Body of pancreas (tissue), 4 donors: ENCODE measurements at regions not wholly inside any gene's neighbourhood (a gene's known extent, or its start where the extent isn't known, plus 50 kb on each side); places are given as distances from the start of the nearest gene placed in this dataset.

Experiments
- ATAC-seq: fragments of 150-250 bp; one replicate; pipeline ENCODE4 v1.9.1; 2016
- DNase-seq, 4 donors: peaks; one replicate each; pipeline ENCODE4 v3.0.0-alpha.2; 2019
- H3K27ac ChIP-seq, 4 donors: fragments of 200-600 bp; sonication (generic); 1 replicate in 3 of 4; 2 replicates in 1 of 4; pipeline versions ENCODE4 v1.5.1 to v1.6.1; 2016 to 2019; ENCODE audit warnings: mild to moderate bottlenecking in 1 of 4, mixed read lengths in 1 of 4, moderate library complexity in 1 of 4
- H3K27me3 ChIP-seq, 2 donors: fragments of 200-600 bp; sonication (generic); one replicate each; pipeline ENCODE4 v1.6.0; 2016; ENCODE audit warnings: mild to moderate bottlenecking in 1 of 2
- H3K36me3 ChIP-seq, 2 donors: fragments of 200-600 bp; sonication (generic); replicated peaks in 1 of 2; 2 replicates each; pipeline ENCODE4 v1.5.1; 2016; ENCODE audit warnings: low read depth in 2 of 2; ENCODE audit not compliant: insufficient read depth in 1 of 2
- H3K4me1 ChIP-seq: fragments of 200-600 bp; sonication (generic); one replicate; pipeline ENCODE4 v1.6.0; 2016
- H3K4me3 ChIP-seq, 2 donors: fragments of 200-600 bp; sonication (generic); 1 replicate in 1 of 2; 2 replicates in 1 of 2; pipeline ENCODE4 v1.5.1; 2016 to 2019
- H3K9me3 ChIP-seq, 3 donors: fragments of 200-600 bp; sonication (generic); 1 replicate in 2 of 3; 2 replicates in 1 of 3; pipeline ENCODE4 v1.5.1; 2016
- POLR2A ChIP-seq, 3 donors: fragments of 450-650 bp; IDR thresholded peaks; one replicate each; pipeline ENCODE4 v1.6.1; 2016; ENCODE audit warnings: antibody characterized with exemption in 3 of 3, mild to moderate bottlenecking in 2 of 3
- WGBS, 2 donors: methylation state at CpG; one replicate each; pipeline ENCODE4 v1.1.5; 2017; 5-methylcytosine and 5-hydroxymethylcytosine counted together
- intact Hi-C: fragments of 100-400 bp; cut with DNase I; formaldehyde crosslinking; loops from one replicate; pipeline ENCODE4 v1.15.1; 2023
- TF ChIP-seq, protein P1 (sequence below), 7 experiments: fragments of 450-650 bp in 4 of 7; fragments of 200-600 bp in 3 of 7; sonication (generic) in 3 of 7; IDR thresholded peaks; one replicate each; pipeline ENCODE4 v1.5.1; 2016 to 2019; ENCODE audit warnings: antibody characterized with exemption in 7 of 7

DNA sequence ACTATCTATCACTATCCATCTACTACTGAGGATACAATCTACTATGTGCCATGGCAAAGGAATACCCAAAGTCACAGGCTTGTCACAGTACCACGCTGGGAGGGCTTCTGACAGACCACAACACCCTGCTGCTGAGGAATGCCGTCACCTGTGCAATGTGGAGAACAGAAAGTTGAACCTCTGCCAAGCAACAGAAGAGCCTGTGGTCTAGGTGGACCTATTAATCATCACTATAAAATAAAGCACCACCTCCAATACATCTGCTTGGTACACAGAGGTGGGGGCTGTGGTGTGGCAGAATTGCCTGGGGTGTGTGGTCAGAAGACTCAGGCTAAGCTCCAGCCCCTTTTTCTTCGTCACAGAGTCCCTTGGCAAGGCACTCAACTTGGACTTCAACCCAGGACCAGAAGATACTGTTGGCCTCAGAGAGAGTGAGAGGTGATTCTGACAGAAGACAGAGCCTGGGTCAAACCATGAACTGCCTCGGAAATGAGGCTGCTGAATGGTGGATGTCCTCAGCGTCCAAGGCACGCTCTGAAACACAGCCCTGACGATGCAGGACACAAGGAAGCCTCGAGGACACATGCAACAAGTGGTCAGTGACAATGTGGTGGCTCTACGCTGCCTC, 189.4 kb upstream of the CHRNA7 start:
- TF ChIP-seq, protein P1, sequence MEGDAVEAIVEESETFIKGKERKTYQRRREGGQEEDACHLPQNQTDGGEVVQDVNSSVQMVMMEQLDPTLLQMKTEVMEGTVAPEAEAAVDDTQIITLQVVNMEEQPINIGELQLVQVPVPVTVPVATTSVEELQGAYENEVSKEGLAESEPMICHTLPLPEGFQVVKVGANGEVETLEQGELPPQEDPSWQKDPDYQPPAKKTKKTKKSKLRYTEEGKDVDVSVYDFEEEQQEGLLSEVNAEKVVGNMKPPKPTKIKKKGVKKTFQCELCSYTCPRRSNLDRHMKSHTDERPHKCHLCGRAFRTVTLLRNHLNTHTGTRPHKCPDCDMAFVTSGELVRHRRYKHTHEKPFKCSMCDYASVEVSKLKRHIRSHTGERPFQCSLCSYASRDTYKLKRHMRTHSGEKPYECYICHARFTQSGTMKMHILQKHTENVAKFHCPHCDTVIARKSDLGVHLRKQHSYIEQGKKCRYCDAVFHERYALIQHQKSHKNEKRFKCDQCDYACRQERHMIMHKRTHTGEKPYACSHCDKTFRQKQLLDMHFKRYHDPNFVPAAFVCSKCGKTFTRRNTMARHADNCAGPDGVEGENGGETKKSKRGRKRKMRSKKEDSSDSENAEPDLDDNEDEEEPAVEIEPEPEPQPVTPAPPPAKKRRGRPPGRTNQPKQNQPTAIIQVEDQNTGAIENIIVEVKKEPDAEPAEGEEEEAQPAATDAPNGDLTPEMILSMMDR (IDR thresholded peaks at IDR 0.05): no peak
- no peak for TF ChIP-seq POLR2A (IDR thresholded peaks at IDR 0.05)
- 62 to 78% methylated on average over 9 of the region's 9 CpGs for WGBS, 2 donors
- intact Hi-C loops: no loop called here
- H3K4me1 ChIP-seq: no peaks in the 10 kb centered on the region
- H3K36me3 ChIP-seq: no peaks in the 10 kb centered on the region
- H3K4me3 ChIP-seq: no peak overlapping the region
- no peaks in the 10 kb centered on the region for H3K27me3 ChIP-seq
- H3K27ac ChIP-seq: no peak overlapping the region
- ATAC-seq (no peak), DNase-seq (no peak)
- no peaks in the 10 kb centered on the region for H3K9me3 ChIP-seq

DNA sequence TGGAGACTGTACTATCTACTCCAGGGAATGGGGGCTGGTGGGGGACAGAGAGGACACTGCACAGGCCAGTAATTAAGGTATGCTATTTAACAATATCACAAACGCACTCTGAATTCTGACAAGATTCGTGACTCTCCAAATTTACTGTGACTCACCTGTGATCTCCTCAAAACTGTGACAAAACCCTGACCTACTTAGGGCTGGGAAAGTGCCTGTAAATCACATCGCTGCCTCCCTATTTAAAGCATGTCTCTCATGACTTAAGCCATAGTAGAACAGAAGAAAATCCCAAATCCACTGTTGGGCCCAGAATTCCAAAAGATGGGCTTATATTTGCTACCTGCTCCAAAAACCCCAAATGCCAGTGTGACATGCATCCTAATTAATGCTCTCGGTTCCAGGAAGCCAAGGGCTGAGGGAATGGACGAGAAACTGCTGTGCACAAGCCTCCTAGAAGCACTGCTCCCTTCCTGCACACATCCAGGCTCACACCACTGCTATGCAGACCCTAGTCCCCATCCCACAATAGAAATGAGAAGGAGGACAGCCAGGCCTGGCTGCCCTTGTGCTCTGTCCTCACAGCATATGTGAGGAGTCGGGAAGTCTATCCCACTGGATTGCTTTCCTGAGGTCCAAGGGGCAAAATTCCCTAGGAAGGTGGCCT, 187.7 kb upstream of the CHRNA7 start:
- Histone ChIP-seq H3K27ac (no peak overlapping the region), H3K36me3 (no peaks in the 10 kb centered on the region), H3K9me3 (no peaks in the 10 kb centered on the region), H3K4me3 (no peak overlapping the region), H3K4me1 (no peaks in the 10 kb centered on the region), H3K27me3 (no peaks in the 10 kb centered on the region)
- WGBS, 2 donors: 75 to 81% methylated on average over 6 of the region's 6 CpGs
- ATAC-seq: no peak
- TF ChIP-seq, protein P1 (IDR thresholded peaks at IDR 0.05): no peak
- TF ChIP-seq POLR2A (IDR thresholded peaks at IDR 0.05): no peak
- DNase-seq: no peak
- intact Hi-C loops: no loop called here

DNA sequence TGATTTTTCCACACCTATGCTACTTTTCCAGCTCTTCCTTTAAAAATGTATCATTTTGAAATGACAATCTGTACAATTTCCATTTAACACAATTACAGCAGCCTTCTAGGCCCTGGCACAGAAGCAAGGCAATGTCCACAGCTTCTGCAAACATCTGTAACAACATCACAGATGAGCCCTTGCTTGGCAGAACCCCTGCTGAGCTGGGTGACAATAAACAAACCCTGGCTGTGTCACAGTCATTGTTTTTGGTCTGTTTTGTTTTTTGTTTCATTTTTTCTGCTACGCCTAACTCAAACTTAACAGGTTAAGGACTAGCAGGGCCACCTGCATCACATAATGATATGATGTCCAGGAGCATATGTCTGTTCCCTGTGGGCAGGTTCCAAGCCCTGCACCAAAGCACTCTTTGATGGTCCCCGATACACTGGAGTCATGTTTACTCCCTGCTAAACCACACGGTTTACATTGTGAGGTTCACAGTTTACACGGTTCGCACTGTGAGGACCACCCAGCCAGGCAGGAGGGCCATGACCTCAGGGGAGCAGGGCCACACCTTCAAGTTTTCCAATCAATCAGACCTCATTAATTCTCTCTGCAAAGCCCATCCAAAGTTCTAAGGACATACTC, 186.8 kb upstream of the CHRNA7 start:
- intact Hi-C loops: no loop called here
- no peak for TF ChIP-seq POLR2A (IDR thresholded peaks at IDR 0.05)
- TF ChIP-seq, protein P1 (IDR thresholded peaks at IDR 0.05): no peak
- Histone ChIP-seq H3K36me3 (no peaks in the 10 kb centered on the region), H3K4me1 (no peaks in the 10 kb centered on the region), H3K4me3 (no peak overlapping the region), H3K27me3 (no peaks in the 10 kb centered on the region), H3K27ac (no peak overlapping the region), H3K9me3 (no peaks in the 10 kb centered on the region)
- no peak for ATAC-seq
- 62 to 81% methylated on average over 4 to 5 of the region's 5 CpGs for WGBS, 2 donors
- DNase-seq: no peak

DNA sequence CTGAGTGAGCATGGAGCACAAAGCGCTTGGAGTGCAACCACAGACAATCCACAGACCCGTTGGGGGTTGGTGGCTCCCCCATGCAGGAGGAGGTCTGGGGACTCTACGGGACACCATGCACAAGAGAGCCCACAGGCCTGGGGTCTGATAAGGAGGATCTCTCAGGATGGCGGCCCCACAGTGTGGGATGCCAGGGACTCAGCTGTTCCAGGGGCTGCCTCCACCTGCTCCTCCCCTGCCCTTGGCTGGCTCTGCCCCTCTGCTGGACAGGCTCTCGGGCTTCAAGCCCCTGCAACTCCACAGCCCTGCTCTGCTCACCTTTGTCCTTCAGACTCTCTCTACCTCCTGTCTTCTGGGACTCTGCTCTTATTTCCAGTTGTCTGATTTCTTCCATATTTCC, 184.5 kb upstream of the CHRNA7 start:
- no peaks in the 10 kb centered on the region for H3K4me1 ChIP-seq
- no peak overlapping the region for H3K27ac ChIP-seq
- TF ChIP-seq, protein P1 (IDR thresholded peaks at IDR 0.05): no peak
- TF ChIP-seq POLR2A (IDR thresholded peaks at IDR 0.05): no peak
- ATAC-seq (no peak), DNase-seq (no peak)
- H3K36me3 ChIP-seq: no peaks in the 10 kb centered on the region
- no peak overlapping the region for H3K4me3 ChIP-seq
- intact Hi-C loops: no loop called here
- no peaks in the 10 kb centered on the region for H3K9me3 ChIP-seq
- H3K27me3 ChIP-seq: no peaks in the 10 kb centered on the region
- 84 to 88% methylated on average over 5 of the region's 5 CpGs for WGBS, 2 donors
